HG03064 (cell line): ENCODE measurements at regions not wholly inside any gene's neighbourhood (a gene's known extent, or its start where the extent isn't known, plus 50 kb on each side); places are given as distances from the start of the nearest gene placed in this dataset.
A peak's percentile ranks its signal among the peaks of the same experiment; 100 is the strongest.

Source experiments
- ATAC-seq: cut with Tn5 transposase; IDR thresholded peaks from one replicate; pipeline ENCODE4 v1.9.1; 2021; ENCODE audit warnings: low read depth; ENCODE audit not compliant: unreplicated experiment

GRCh38 chr14:22391908-22392565, 197.0 kb downstream of the DAD1 start:
- ATAC-seq, result no peak

GRCh38 chr14:22390824-22391461, 198.1 kb downstream of the DAD1 start:
- no peak for ATAC-seq

- ATAC-seq, result no peak
Measured at GRCh38 chr14:22390195-22390594, 198.8 kb downstream of the DAD1 start.

GRCh38 chr14:22388669-22389595, 200.1 kb downstream of the DAD1 start:
- no peak for ATAC-seq

- no peak for ATAC-seq
Measured at GRCh38 chr14:22387776-22388241, 201.2 kb downstream of the DAD1 start.

- ATAC-seq, result no peak
Measured at GRCh38 chr14:22386924-22387775, 201.9 kb downstream of the DAD1 start.

GRCh38 chr14:22384974-22385526, 204.0 kb downstream of the DAD1 start:
- ATAC-seq, result no peak

GRCh38 chr14:22384167-22384549, 204.9 kb downstream of the DAD1 start:
- ATAC-seq, result peak; percentile 5

- ATAC-seq, result peak; percentile 34
Measured at GRCh38 chr14:22383515-22384166, 205.4 kb downstream of the DAD1 start.

- ATAC-seq, result no peak
Measured at GRCh38 chr14:22382955-22383354, 206.1 kb downstream of the DAD1 start.

GRCh38 chr14:22382395-22382794, 206.6 kb downstream of the DAD1 start:
- no peak for ATAC-seq

- ATAC-seq, result no peak
Measured at GRCh38 chr14:22381766-22382165, 207.3 kb downstream of the DAD1 start.

GRCh38 chr14:22381408-22381760, 207.6 kb downstream of the DAD1 start:
- ATAC-seq, result no peak

- no peak for ATAC-seq
Measured at GRCh38 chr14:22380571-22381407, 208.2 kb downstream of the DAD1 start.

GRCh38 chr14:22379727-22380126, 209.3 kb downstream of the DAD1 start:
- ATAC-seq, result no peak

GRCh38 chr14:22378181-22378580, 210.8 kb downstream of the DAD1 start:
- no peak for ATAC-seq

GRCh38 chr14:22375321-22375930, 213.6 kb downstream of the DAD1 start:
- no peak for ATAC-seq

GRCh38 chr14:22370084-22370847, 218.8 kb downstream of the DAD1 start:
- ATAC-seq, result no peak
